GM18520 (cell line): ENCODE measurements at regions not wholly inside any gene's neighbourhood (a gene's known extent, or its start where the extent isn't known, plus 50 kb on each side); places are given as distances from the start of the nearest gene placed in this dataset.
"Not testable (repeated sequence)": the region's sequence is repeated elsewhere in the genome, so short reads cannot be mapped to it uniquely, and the experiment has no call there.

ENCODE experiments used
- ATAC-seq: cut with Tn5 transposase; IDR thresholded peaks from one replicate; pipeline ENCODE4 v1.9.1; 2021; ENCODE audit not compliant: unreplicated experiment

DNA sequence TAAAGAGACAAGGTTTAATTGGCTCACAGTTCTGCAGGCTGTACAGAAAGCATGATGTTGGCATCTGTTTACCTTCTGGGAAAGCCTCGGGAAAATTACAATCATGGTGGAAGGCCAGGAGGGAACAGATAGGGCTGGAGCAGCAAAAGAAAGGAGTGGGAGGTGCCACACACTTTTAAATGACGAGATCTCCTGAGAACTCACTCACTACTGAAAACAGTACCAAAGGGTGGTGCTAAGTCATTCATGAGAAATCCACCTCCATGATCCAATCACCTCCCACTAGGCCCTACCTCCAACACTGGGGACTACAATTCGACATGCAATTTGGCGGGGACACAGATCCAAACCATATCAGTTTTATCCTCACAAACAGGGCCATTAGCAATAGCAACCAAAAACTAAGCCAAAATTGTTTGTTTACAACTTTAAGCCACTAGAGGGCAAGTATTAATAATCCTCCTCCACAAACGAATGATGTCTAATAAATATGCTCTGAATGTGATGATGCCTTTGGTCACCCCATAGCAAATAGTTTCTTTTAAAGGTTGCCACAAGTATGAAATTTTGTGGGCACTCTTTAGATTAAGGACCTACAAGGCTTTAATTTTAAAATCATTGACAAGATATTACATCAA is 129.2 kb upstream of the NRBF2 start:
- no peak for ATAC-seq

DNA sequence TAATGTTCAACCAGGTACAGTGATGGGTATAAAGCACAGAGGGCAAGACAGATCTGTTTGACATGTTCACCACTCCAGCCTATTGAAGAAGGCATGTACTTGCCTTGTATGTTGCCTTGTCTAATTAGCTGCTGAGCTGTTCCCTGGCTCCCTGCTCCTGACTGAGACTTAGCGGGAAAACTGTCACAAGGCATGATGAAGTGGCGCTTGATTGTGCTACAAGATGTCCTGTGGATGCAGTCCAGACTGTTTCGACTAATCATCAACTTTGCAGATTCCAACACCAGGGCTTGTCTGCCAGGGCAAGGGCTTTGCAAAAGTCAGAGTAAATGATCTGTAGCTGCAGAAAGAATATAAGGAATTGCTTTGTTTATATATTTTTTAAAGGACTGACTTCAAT is 136.2 kb upstream of the NRBF2 start:
- no peak for ATAC-seq

DNA sequence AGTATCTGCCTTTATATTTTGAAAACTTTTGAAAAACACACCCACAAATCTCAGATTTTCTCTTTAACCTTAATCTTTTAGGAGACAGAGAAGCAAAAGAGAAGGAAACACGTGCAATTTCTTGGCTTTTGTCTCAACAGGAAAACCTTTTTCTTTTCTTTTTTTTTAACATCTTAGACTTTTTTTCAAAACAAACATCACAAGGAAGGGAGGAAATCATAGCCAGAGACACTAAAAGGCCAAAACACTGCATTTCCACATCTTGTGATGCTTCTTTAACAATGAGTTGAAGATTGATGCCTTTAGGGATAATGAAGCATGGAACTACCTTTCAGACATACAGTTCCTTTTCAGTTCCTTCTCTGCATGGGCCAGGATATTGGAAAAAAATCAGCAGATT is 136.6 kb upstream of the NRBF2 start:
- no peak for ATAC-seq

DNA sequence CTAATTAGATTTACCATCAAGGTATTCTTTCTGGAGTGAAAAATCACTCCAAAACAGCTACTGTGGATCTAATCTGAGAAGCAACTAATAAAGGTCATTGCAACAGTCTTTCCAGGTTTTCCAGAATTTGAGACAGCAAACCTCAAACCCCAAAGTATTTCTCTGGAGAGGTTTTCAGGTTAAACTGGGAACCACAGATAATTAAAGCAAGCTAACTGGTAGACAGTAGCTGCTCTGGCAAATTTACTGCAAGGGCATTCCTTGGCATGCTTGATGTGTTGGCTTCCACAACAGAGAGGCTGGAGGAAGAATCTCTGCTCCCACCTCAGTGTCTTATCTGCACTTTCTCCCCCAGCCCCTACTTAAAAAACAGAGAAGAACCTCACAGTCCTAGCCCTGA is 140.0 kb upstream of the NRBF2 start:
- no peak for ATAC-seq

DNA sequence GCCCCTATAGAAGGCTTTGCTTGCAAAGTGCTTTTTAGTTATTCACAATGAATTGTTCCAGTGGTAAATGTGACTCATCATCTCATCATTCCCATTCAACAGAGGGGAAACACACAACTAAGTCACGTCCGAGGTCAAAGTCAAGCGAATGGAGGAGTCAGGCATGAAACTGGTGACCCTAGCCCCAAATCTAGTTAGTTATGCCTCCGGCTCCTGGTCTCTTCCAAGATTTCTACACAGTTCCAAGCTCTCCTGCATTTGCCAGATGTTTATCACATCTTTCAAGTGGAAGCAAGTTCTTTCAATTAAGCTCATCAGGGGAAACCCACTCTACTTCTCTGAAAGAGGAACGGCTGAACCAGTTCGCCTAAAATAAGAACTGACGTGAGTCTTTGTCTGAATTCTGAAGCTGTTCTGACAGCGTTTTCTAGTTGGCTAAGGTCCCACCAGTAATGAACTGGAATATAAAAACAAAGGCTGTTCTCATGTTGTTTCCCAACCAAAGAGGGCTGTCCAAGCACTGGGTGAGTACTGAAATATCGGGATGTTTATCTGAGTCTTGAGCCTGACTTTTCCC is 140.9 kb upstream of the NRBF2 start:
- peak; percentile 62 for ATAC-seq

DNA sequence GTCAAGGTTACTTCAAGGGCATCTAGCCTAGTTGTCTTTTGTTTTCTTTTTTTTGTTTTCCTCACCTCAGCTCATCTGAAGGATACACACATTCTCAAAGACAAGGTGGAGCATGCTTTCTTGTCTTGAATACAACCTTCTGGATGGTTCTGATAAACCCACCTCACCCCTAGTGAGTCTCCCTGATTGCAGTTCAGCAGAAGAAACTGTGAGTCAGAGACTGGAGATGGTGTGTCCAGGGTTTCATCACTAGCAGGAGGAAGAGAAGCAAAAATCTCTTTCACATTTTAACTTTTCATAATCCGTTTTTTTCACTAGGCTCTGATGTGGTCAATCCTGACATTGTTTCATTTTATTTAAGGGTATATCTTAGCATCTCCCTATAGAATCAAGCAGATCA is 143.0 kb upstream of the NRBF2 start:
- no peak for ATAC-seq

DNA sequence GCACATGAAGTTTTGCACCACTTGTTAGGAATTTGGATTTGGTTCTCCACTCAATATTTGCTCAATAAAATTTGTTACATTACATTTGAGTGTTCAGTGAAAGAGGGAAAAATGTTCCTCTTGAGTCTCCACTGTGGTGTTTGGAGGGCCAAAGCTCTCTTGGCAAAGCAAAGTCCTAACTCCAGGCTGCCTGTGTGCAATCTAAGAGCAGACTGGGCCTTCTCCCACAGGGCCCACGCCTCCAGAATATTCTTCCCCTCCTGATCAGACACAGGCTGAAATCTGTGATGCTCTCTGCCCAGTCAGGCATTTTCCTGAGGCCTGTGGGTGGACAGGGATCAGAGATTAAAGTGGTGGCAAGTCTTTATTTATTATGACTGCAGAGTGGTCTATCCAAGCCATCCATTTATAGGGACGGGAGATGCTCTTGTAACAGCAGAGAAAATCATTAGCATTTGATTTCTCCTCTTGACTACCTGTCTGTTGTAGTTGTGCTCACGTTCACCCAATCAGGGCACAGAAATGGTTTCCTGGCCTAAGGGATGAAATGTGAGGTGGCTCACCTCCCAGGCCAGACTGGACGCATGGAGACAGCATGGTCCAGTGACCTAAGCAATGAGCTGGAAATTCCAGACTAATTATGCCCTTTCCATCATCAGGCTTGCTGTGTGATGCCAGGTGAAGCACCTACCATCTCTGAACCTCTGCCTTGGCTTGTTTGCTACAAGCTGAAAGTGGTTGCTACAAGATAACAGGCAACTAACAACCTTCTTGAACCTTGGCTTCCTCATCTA is 147.1 kb upstream of the NRBF2 start:
- ATAC-seq: no peak

DNA sequence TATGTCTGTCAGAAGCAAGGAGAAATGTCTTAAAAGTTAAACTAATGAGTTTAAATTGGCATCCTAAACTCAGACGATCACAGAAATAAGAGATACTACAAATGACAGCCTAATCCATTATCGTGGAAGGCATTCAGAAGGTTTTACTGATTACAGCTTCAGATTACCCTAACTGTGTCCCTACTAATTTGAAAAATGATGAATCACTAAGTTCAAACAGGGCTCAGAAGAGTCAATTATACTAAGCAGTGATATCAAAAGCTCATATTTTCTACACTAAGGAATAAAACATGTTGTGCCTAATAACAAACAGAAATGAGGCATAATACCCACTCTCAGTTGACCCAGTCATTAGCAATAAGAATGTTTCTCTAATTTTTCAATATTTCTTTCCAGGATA is 152.0 kb upstream of the NRBF2 start:
- no peak for ATAC-seq

DNA sequence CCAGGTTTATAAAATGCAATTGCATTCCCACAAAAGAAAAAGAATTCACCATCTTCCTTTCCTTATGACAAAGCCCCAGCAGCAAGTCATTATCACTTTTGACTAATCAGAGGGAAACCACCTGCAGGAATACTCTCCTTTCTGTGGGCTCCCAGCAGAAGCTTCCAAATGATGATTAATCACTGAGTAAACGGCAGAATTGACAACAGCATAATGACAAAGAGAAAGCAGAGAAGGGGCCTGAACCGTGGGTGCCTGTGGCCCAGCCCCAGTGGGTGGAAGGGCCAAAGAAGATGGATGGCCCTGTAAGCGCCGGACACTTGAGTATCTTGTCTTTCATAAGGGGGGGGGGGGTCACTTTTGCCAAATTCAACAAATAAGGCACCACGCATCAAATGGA is 152.4 kb upstream of the NRBF2 start:
- ATAC-seq: no peak

DNA sequence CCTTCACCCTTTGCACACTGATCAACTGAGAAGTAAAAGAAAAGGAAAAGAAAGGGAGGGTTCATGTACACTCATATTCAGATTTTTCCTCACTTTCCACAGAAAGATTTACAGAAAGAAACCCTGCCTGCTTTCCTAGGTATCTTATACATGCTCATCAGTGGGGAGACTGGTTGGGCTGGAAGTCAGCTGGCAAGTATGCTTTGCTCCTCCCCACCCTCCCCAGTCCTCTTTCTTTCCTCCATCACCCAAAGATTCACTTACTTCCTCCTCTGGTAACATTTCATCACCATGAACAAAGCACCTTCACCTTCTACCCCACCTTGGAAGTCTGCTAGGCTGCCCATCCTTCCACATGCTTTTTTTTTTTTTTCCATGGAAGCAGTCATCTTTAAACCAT is 153.2 kb upstream of the NRBF2 start:
- ATAC-seq: no peak

DNA sequence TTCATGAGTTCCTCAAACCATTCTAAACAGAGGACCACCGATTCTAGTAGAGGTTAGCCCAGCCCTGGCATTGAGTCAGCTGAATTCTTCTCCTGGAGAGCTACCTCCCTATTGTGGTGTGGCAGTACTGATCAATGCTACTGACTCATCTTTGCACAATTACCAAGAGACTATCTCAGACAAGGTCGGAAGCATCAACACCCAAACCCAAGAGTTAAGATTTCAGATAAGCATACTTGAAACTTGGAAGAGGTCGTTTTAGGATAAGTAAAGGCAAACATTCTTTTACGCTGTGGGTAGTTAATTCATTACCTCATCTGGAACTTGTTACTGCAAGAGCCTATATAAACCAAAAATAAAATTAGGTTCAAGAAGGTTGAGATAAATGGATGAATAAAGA is 154.6 kb upstream of the NRBF2 start:
- ATAC-seq: no peak

DNA sequence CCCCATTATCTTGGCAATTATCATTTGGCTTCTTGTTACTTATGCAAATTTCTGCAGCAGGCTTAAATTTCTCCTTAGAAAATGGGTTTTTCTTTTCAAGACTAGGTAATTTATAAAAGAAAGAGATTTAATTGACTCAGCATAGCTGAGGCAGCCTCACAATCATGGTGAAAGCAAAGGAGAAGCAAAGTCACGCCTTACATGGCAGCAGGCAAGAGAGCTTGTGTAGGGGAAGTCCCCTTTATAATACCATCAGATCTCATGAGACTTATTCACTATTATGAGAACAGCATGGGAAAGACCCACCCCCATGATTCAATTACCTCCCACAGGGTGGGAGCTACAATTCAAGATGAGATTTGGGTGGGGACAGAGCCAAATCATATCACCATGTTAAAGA is 158.3 kb upstream of the NRBF2 start:
- ATAC-seq: not testable (repeated sequence)

DNA sequence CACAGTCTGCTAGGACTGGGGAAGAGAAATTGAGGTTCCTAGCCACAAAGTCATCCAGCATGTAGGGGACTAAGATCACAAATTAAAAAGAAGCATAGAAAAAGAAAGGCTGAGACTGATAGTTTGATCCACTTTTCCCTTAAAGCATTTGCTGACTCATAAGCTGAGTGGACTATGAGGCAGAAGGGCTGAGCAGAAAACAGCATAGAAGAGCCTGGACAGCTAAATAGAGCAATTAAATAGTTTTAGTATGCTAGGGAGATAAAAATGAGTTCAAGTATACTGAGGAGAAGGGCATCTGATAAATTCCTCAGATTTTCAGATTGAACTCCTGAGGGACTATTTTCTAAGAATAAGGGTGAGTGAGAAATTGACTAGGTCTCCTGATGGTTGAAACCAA is 155.9 kb upstream of the EGR2 start:
- ATAC-seq: no peak

DNA sequence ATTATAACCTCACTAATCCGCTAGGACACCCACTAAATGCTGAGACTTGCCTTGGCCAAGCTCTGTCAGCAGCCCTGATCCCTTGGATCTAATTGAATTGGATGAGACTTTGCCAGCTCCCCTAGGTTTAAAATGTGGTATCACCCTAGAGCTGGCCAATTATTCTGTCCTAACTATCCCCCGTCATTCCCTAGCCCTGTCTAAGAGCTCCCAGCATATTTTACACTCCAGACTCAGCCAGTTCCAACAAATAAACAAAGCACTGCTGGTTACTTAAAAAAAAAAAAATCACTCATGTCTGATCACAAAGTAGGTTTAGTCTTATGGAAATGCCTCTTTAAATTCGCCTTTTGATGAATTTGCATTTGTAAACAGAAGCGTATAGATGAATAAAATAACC is 147.9 kb upstream of the EGR2 start:
- ATAC-seq: no peak

DNA sequence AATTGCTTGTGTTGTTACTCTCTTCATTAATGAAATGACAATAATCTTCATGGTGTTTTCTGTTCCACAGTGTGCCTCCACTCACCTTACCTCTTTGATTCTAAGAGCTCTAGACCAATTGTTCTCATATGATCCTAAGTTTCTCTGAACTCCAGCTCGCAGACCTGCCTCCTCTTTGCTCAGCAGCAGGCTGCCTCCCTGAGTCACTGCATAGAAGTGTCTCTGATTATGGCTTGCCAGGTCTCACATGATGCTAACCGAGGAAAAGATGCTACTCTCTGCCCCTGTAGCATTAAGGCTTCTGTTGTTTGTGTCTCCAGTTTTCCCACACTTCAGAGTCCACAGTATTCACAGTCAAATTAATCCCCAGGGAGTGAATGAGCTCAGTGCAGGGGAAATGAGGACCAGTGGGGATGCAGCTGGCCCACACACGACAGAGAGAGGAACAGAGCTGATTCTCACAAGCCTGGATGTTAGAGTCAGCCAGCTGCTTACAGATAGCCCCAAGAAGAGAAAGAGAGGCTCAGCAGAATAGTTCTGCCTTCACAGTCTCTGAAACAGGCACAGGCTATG is 145.9 kb upstream of the EGR2 start:
- ATAC-seq: no peak

DNA sequence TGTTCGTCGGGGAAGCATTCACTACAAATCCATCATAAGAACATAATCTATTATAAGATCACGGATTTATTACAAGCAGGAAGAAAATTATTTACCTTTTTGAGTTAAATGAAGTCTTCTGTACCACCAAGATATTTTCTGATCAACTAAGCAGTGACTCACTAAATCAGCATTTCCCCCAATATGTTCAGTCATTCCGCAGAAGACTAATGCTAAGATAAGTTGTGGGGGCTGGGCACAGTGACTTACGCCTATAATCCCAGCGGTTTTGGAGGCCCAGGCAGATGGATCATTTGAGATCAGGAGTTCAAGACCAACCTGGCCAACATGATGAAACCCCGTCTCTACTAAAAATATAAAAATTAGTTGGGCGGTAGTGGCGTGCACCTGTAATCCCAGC is 144.2 kb upstream of the EGR2 start:
- ATAC-seq: no peak

DNA sequence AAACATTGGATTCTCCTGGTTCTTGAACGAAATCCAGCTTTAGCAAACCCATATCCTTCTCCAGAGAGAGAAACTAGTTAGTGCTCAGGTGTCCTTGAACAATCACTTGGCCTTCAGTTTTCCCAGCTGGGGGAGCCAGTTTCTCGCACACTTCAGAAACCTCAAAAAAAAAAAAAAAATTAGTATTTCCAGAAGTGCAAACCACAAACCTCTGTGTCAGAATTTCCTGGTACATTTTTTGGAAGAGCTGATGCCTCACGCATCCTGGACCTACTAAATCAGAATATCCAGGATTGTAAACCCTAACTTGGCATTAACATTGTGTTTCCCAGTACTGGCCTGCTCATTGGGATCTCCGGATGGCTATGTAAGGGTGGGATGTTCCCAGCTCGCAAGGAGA is 143.4 kb upstream of the EGR2 start:
- ATAC-seq: no peak

DNA sequence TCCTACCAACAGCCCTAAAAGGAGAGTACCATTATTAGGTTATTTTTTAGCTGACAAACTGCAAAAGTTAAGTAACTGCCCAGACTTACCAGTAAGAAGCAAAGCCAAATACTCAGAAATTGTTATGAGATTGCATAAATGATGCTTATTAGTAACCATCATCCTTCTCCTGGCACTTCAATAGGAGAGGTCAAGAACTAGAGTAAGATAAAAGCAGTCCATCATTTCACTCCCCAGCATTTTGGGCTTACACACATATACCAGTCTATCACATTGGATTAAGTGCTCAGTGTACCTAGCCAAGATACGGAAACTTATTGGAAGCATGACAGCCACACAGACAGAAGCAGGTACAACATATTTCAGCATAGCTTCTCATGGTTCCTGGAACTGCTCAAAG is 142.8 kb upstream of the EGR2 start:
- no peak for ATAC-seq

DNA sequence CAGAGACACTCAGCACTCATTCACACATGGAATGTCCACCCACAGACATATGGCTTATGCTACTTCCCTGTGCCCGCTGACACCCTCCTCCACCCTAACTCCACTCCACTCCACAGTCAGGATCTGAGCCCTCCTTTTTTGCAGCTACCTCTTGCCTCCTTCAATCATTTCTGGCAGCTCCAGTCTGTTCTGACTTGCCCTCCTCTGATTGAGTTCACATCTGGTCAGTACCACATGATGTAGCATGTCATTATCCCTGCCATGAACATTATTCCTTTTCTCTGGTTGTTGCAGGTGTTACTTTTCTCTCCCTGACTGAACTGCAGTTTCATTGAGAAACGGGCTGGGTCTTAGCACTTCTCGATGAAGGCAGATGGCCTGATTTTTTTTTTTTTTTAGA is 130.1 kb upstream of the EGR2 start:
- ATAC-seq: no peak

DNA sequence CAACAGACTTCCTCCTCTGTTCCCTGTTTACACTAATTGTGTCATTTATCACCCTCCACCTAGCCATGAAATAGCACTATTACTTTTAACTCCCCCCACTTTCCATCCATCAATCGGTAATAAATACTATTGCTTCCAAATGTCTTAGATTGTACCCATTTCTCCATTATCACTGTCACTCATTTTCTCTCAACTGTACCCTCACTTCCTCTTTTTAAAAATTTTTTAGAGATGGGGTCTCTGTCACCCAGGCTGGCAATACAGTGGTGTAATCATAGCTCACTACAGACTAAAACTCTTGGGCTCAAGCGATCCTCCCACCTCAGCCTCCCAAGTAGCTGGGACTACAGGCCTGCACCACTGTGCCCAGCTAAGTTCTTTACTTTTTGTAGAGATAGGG is 123.5 kb upstream of the EGR2 start:
- no peak for ATAC-seq

DNA sequence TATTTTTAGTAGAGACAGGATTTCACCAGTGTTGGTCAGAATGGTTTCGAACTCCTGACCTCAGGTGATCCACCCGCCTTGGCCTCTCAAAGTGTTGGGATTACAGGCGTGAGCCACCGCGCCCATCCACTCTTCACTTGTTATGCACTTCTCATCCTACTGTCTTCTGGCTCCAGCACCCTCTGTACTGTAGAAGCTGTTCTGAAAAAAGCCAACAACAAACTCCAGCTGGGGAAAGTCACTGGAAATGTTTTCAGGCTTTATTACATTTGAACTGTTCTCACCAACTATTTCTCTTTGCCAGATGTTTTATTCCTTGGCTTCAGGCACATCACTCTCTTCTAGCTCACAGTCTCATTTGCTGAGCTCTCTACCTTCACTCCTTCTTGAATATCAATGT is 122.5 kb upstream of the EGR2 start:
- ATAC-seq: no peak

DNA sequence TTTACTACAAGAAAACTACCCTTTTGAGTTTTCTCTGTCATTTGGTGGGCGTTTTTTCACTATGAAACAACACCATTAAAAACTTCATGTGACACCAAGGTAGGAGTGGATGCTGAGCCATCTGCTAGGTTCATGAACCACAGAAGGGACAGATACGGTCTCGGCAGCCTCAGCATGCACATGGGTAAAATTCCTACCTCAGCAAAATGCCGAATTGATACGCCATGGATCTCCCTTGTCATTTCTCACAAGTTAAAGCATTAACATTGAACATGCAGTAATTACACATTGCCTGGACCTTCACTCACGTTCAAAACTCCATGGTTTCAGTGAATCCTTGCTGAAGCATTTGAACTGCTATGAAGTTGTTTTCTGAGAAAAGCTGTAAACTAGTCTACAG is 121.5 kb upstream of the EGR2 start:
- no peak for ATAC-seq
